Endodermal cell (in vitro differentiated cells): ENCODE measurements at regions not wholly inside any gene's neighbourhood (a gene's known extent, or its start where the extent isn't known, plus 50 kb on each side); places are given as distances from the start of the nearest gene placed in this dataset.

ENCODE experiments used
- DNase-seq: peaks from one replicate; pipeline ENCODE4 v3.0.0-alpha.2; 2017
- H3K27ac ChIP-seq: 2 replicates; pipeline ENCODE4 v1.5.1; 2013; ENCODE audit warnings: mild to moderate bottlenecking, low read depth, low read length, moderate library complexity
- H3K27me3 ChIP-seq: 2 replicates; pipeline ENCODE4 v1.6.1; 2013; ENCODE audit warnings: mild to moderate bottlenecking, low read length, moderate library complexity; ENCODE audit not compliant: insufficient read depth, control insufficient read depth, poor library complexity, severe bottlenecking
- H3K36me3 ChIP-seq: 2 replicates; pipeline ENCODE4 v1.7.0; 2013; ENCODE audit warnings: mild to moderate bottlenecking, low read length, moderate library complexity; ENCODE audit not compliant: control insufficient read depth, insufficient read depth
- H3K4me1 ChIP-seq: one replicate; pipeline ENCODE4 v1.7.0; 2013; ENCODE audit warnings: low read length; ENCODE audit not compliant: control insufficient read depth, insufficient read depth
- H3K4me3 ChIP-seq: 2 replicates; pipeline ENCODE4 v1.5.1; 2013; ENCODE audit warnings: mild to moderate bottlenecking, low read length, moderate library complexity
- H3K9ac ChIP-seq: 2 replicates; pipeline ENCODE4 v1.6.1; 2013; ENCODE audit warnings: mild to moderate bottlenecking, low read length, moderate library complexity; ENCODE audit not compliant: poor library complexity, severe bottlenecking; ENCODE audit errors: extremely low read depth
- H3K9me3 ChIP-seq: 2 replicates; pipeline ENCODE4 v1.6.1; 2013; ENCODE audit warnings: mild to moderate bottlenecking, low read length, moderate library complexity; ENCODE audit not compliant: control insufficient read depth
- H3K27ac Mint-ChIP-seq: 2 replicates; pipeline ENCODE4 v1.8.0; 2020; ENCODE audit warnings: mixed read lengths
- H3K27me3 Mint-ChIP-seq: 2 replicates; pipeline ENCODE4 v1.8.0; 2021; ENCODE audit warnings: mild to moderate bottlenecking, mixed read lengths; ENCODE audit not compliant: insufficient read depth
- H3K36me3 Mint-ChIP-seq: 2 replicates; pipeline ENCODE4 v1.8.0; 2020; ENCODE audit warnings: low read depth, mixed read lengths
- H3K4me1 Mint-ChIP-seq: 2 replicates; pipeline ENCODE4 v1.8.0; 2020; ENCODE audit warnings: mixed read lengths
- H3K4me3 Mint-ChIP-seq: 2 replicates; pipeline ENCODE4 v1.8.0; 2020; ENCODE audit warnings: mild to moderate bottlenecking, moderate library complexity, mixed read lengths
- H3K9me3 Mint-ChIP-seq: 2 replicates; pipeline ENCODE4 v1.8.0; 2020; ENCODE audit warnings: mild to moderate bottlenecking, mixed read lengths
- WGBS, 2 experiments: methylation state at CpG; one replicate each; pipeline versions ENCODE4 v1.1.5 to v1.1.7; 2013; ENCODE audit warnings: missing lambda C conversion rate in 2 of 2, mixed read lengths in 1 of 2; ENCODE audit not compliant: insufficient coverage in 1 of 2, insufficient read length in 1 of 2; 5-methylcytosine and 5-hydroxymethylcytosine counted together
- TF ChIP-seq, protein P1 (sequence below): fragments of 200-600 bp; sonication (generic); conservative IDR thresholded peaks from 2 replicates; pipeline ENCODE4 v1.5.0; 2021; ENCODE audit warnings: antibody characterized with exemption, mild to moderate bottlenecking

DNA sequence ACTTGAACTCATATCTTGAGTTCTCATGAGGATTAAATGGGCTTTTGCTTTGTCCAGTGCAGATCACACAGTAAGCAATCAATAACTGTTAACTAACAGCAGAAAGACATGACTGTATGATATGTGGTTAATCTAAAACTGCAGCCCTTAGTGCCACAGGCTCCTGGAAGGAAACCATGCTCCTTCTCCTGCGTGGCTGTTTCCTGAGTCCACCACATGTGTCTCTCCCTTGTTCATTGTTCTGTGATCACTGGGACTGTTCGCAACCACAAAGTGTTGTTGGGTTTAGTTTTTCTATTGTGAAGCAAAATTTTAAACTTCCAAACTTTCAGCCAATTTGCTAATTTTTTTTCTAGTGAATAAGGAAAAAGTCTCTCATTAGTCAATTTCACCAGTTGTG is 130.9 kb upstream of the PTPRM start:
- WGBS, 2 experiments = 92 to 100% methylated on average over 1 to 2 of the region's 2 CpGs
- H3K4me3 ChIP-seq = no peak overlapping the region
- Mint-ChIP-seq H3K27ac (no peak overlapping the region), H3K27me3 (peaks cover 2% of the 10 kb centered on the region), H3K4me3 (no peak overlapping the region), H3K4me1 (peaks cover 4% of the 10 kb centered on the region), H3K9me3 (no peaks in the 10 kb centered on the region), H3K36me3 (no peaks in the 10 kb centered on the region)
- H3K9ac ChIP-seq = no peak overlapping the region
- no peak for DNase-seq
- no peak overlapping the region for H3K27ac ChIP-seq
- H3K4me1 ChIP-seq = no peaks in the 10 kb centered on the region
- no peaks in the 10 kb centered on the region for H3K27me3 ChIP-seq
- TF ChIP-seq, protein P1, sequence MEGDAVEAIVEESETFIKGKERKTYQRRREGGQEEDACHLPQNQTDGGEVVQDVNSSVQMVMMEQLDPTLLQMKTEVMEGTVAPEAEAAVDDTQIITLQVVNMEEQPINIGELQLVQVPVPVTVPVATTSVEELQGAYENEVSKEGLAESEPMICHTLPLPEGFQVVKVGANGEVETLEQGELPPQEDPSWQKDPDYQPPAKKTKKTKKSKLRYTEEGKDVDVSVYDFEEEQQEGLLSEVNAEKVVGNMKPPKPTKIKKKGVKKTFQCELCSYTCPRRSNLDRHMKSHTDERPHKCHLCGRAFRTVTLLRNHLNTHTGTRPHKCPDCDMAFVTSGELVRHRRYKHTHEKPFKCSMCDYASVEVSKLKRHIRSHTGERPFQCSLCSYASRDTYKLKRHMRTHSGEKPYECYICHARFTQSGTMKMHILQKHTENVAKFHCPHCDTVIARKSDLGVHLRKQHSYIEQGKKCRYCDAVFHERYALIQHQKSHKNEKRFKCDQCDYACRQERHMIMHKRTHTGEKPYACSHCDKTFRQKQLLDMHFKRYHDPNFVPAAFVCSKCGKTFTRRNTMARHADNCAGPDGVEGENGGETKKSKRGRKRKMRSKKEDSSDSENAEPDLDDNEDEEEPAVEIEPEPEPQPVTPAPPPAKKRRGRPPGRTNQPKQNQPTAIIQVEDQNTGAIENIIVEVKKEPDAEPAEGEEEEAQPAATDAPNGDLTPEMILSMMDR = no peak
- no peaks in the 10 kb centered on the region for H3K36me3 ChIP-seq
- no peaks in the 10 kb centered on the region for H3K9me3 ChIP-seq

DNA sequence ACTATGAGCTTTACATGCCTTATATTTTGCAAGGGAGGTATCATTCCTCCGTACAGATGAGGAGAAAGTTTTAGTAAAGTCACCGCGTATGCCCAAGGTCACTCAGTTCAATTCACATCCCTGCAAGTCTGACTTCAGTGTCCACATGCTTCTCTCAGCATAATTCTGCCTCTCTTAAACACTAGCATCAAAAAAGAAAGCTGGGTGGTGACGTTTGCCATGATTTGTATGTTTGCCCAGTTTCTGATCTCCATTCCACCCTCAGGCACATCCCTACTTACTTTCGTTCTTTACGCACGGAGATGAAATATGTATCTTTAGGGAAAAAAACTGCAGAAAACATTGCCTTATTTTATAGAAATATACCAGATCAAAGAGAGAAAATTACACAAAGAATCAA is 129.2 kb upstream of the PTPRM start:
- Mint-ChIP-seq H3K4me3 (no peak overlapping the region), H3K4me1 (peaks cover 4% of the 10 kb centered on the region), H3K27ac (no peak overlapping the region), H3K36me3 (no peaks in the 10 kb centered on the region), H3K27me3 (no peaks in the 10 kb centered on the region), H3K9me3 (no peaks in the 10 kb centered on the region)
- Histone ChIP-seq H3K27ac (no peak overlapping the region), H3K4me3 (no peak overlapping the region), H3K9ac (no peak overlapping the region), H3K4me1 (no peaks in the 10 kb centered on the region), H3K9me3 (no peaks in the 10 kb centered on the region), H3K27me3 (no peaks in the 10 kb centered on the region), H3K36me3 (no peaks in the 10 kb centered on the region)
- no peak for DNase-seq
- TF ChIP-seq, protein P1 = no peak
- WGBS, 2 experiments = 93 to 94% methylated on average over 2 to 6 of the region's 7 CpGs

DNA sequence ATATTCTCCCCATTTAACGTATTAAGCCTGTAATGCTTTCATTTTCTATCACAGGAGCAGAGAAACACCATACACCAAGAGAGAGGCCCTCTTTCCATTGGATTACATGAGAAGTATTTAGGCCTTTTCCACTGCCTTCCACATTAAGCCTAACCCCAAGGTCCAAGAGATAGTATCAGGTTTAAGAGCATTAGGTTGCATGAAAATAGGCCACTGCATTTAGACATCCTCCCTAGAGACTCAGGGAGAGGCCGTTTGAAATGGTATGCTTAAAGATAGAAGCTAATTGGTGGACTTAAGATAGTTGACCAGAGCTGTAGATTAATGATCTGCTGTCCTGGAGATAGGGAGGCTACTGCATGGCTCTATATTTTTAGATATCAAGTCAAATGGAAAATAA is 128.5 kb upstream of the PTPRM start:
- Mint-ChIP-seq H3K9me3 (no peaks in the 10 kb centered on the region), H3K4me1 (peaks cover 4% of the 10 kb centered on the region), H3K27ac (no peak overlapping the region), H3K36me3 (no peaks in the 10 kb centered on the region), H3K27me3 (no peaks in the 10 kb centered on the region), H3K4me3 (no peak overlapping the region)
- Histone ChIP-seq H3K27me3 (no peaks in the 10 kb centered on the region), H3K4me1 (no peaks in the 10 kb centered on the region), H3K9ac (no peak overlapping the region), H3K36me3 (no peaks in the 10 kb centered on the region), H3K4me3 (no peak overlapping the region), H3K9me3 (no peaks in the 10 kb centered on the region), H3K27ac (no peak overlapping the region)
- TF ChIP-seq, protein P1 = no peak
- WGBS, 2 experiments = 70 to 82% methylated on average over 1 to 2 of the region's 2 CpGs
- no peak for DNase-seq
